HepG2 (cell line): ENCODE measurements at regions not wholly inside any gene's neighbourhood (a gene's known extent, or its start where the extent isn't known, plus 50 kb on each side); places are given as distances from the start of the nearest gene placed in this dataset.

Source experiments
- ARNT2 ChIP-seq: sonication (generic); formaldehyde crosslinking; IDR thresholded peaks from 2 replicates; pipeline ENCODE4 v1.8.0; 2022; ENCODE audit warnings: mild to moderate bottlenecking, low read depth, missing genetic modification reagents, moderate library complexity
- BRD4 ChIP-seq: sonication (generic); formaldehyde crosslinking; IDR thresholded peaks from 2 replicates; pipeline ENCODE4 v1.4.0; 2020; ENCODE audit warnings: missing genetic modification reagents
- CEBPG ChIP-seq: IDR thresholded peaks from 2 replicates; pipeline ENCODE4 v1.6.1; 2016
- E2F5 ChIP-seq: sonication (generic); formaldehyde crosslinking; conservative IDR thresholded peaks from 2 replicates; pipeline ENCODE4 v1.4.0; 2020; ENCODE audit warnings: missing genetic modification reagents
- HNF4A ChIP-seq: sonication (generic); formaldehyde crosslinking; IDR thresholded peaks from 2 replicates; pipeline ENCODE4 v1.4.0; 2020; ENCODE audit warnings: missing genetic modification reagents
- HOXA7 ChIP-seq: sonication (generic); formaldehyde crosslinking; IDR thresholded peaks from 2 replicates; pipeline ENCODE4 v1.8.1; 2022; ENCODE audit warnings: mild to moderate bottlenecking, missing genetic modification reagents, moderate library complexity
- JDP2 ChIP-seq: sonication (generic); formaldehyde crosslinking; IDR thresholded peaks from 2 replicates; pipeline ENCODE4 v1.8.1; 2022; ENCODE audit warnings: missing genetic modification reagents, borderline replicate concordance
- KLF9 ChIP-seq: IDR thresholded peaks from 2 replicates; pipeline ENCODE4 v1.6.1; 2016; ENCODE audit warnings: low read depth
- MIER2 ChIP-seq: IDR thresholded peaks from 2 replicates; pipeline ENCODE4 v1.6.1; 2016; ENCODE audit warnings: missing biosample characterization, missing genetic modification reagents
- NFAT5 ChIP-seq: sonication (generic); formaldehyde crosslinking; IDR thresholded peaks from 2 replicates; pipeline ENCODE4 v1.4.0; 2020; ENCODE audit warnings: missing genetic modification reagents
- RERE ChIP-seq: IDR thresholded peaks from 2 replicates; pipeline ENCODE4 v1.6.1; 2016; ENCODE audit warnings: low read depth, missing genetic modification reagents, missing compliant biosample characterization
- SNAPC2 ChIP-seq: sonication (generic); formaldehyde crosslinking; IDR thresholded peaks from 2 replicates; pipeline ENCODE4 v1.8.1; 2022; ENCODE audit warnings: mild to moderate bottlenecking, missing genetic modification reagents
- SNAPC4 ChIP-seq: sonication (generic); formaldehyde crosslinking; IDR thresholded peaks from 2 replicates; pipeline ENCODE4 v1.4.0; 2020; ENCODE audit warnings: mild to moderate bottlenecking, missing genetic modification reagents
- ZNF580 ChIP-seq: IDR thresholded peaks from 2 replicates; pipeline ENCODE4 v1.6.1; 2016; ENCODE audit warnings: low read depth, borderline replicate concordance

- no peak for TF ChIP-seq E2F5 (CRISPR knock-in tag)
- TF ChIP-seq CEBPG (CRISPR knock-in tag): peak; percentile 46; the same call in 1 of the 2 replicates
- no peak for TF ChIP-seq BRD4 (CRISPR knock-in tag)
- TF ChIP-seq HOXA7 (CRISPR knock-in tag): no peak
- TF ChIP-seq RERE (CRISPR knock-in tag): peak; percentile 50; the same call in 1 of the 2 replicates
- no peak for TF ChIP-seq NFAT5 (CRISPR knock-in tag)
- TF ChIP-seq SNAPC4 (CRISPR knock-in tag): no peak
- no peak for TF ChIP-seq SNAPC2 (CRISPR knock-in tag)
- TF ChIP-seq HNF4A: peak; percentile 80
- no peak for TF ChIP-seq ZNF580
- no peak for TF ChIP-seq ARNT2 (CRISPR knock-in tag)
- no peak for TF ChIP-seq KLF9 (CRISPR knock-in tag)
- TF ChIP-seq JDP2 (CRISPR knock-in tag): no peak
- no peak for TF ChIP-seq MIER2 (CRISPR knock-in tag)
These were observed 84.2 kb upstream of the PCSK2 start (continued) for GRCh38 chr20:17142666-17143065.
